Tibial nerve (tissue), 4 donors: ENCODE measurements at regions not wholly inside any gene's neighbourhood (a gene's known extent, or its start where the extent isn't known, plus 50 kb on each side); places are given as distances from the start of the nearest gene placed in this dataset.

Experiments used
- CTCF ChIP-seq, 5 experiments: fragments of 200-600 bp in 3 of 5; fragments of 450-650 bp in 2 of 5; sonication (generic) in 3 of 5; IDR thresholded peaks; one replicate each; pipeline ENCODE4 v1.5.1; 2016 to 2019; ENCODE audit warnings: antibody characterized with exemption in 5 of 5, mild to moderate bottlenecking in 3 of 5, moderate library complexity in 2 of 5
- EP300 ChIP-seq, 2 donors: sonication (generic); formaldehyde crosslinking; IDR thresholded peaks; one replicate each; pipeline ENCODE4 v1.6.1; 2017; ENCODE audit warnings: antibody characterized with exemption in 2 of 2, mild to moderate bottlenecking in 1 of 2
- POLR2A ChIP-seq, 2 donors: fragments of 450-650 bp; IDR thresholded peaks; one replicate each; pipeline ENCODE4 v1.6.1; 2017; ENCODE audit warnings: antibody characterized with exemption in 2 of 2, mild to moderate bottlenecking in 2 of 2, moderate library complexity in 2 of 2

GRCh38 chr3:102573483-102574028 lies 138.7 kb downstream of the ZPLD1 start:
- TF ChIP-seq CTCF (IDR thresholded peaks at IDR 0.05) (no peak), POLR2A (IDR thresholded peaks at IDR 0.05) (no peak), EP300 (IDR thresholded peaks at IDR 0.05) (no peak)
